DND-41 (cell line): ENCODE measurements at regions not wholly inside any gene's neighbourhood (a gene's known extent, or its start where the extent isn't known, plus 50 kb on each side); places are given as distances from the start of the nearest gene placed in this dataset.

Experiments used
- ATAC-seq: fragments of 200-7000 bp; cut with Tn5 transposase; 3 replicates; pipeline ENCODE4 v1.9.1; 2021; ENCODE audit warnings: low read depth; ENCODE audit not compliant: insufficient read depth
- DNase-seq: peaks from one replicate; pipeline ENCODE4 v3.0.0-alpha.2; 2020
- H2AFZ ChIP-seq: 2 replicates; pipeline ENCODE4 v1.6.0; 2012; ENCODE audit warnings: low read depth, low read length
- H3K27ac ChIP-seq: 2 replicates; pipeline ENCODE4 v1.5.1; 2012; ENCODE audit warnings: low read length, inconsistent platforms
- H3K27me3 ChIP-seq: fragments of 200-600 bp; sonication (generic); 2 replicates; pipeline ENCODE4 v1.6.0; 2012; ENCODE audit warnings: low read length, mild to moderate bottlenecking, inconsistent platforms; ENCODE audit not compliant: insufficient read depth, poor library complexity
- H3K36me3 ChIP-seq: 2 replicates; pipeline ENCODE4 v1.5.1; 2012; ENCODE audit warnings: low read length, inconsistent platforms; ENCODE audit not compliant: insufficient read depth
- H3K4me1 ChIP-seq: 2 replicates; pipeline ENCODE4 v1.5.1; 2012; ENCODE audit warnings: mild to moderate bottlenecking, low read length; ENCODE audit not compliant: insufficient read depth
- H3K4me2 ChIP-seq: 2 replicates; pipeline ENCODE4 v1.6.0; 2012; ENCODE audit warnings: mild to moderate bottlenecking, moderate library complexity, low read length, inconsistent platforms; ENCODE audit not compliant: insufficient read depth
- H3K4me3 ChIP-seq, 2 experiments: fragments of 200-600 bp in 1 of 2; shearing (Covaris generic) in 1 of 2; 2 replicates each; pipeline ENCODE4 v1.5.1; 2012 to 2016; ENCODE audit warnings: inconsistent platforms in 2 of 2, low read length in 2 of 2, mild to moderate bottlenecking in 2 of 2, low read depth in 1 of 2, moderate library complexity in 1 of 2
- H3K79me2 ChIP-seq: 2 replicates; pipeline ENCODE4 v1.6.0; 2012; ENCODE audit warnings: low read length, inconsistent platforms; ENCODE audit not compliant: insufficient read depth
- H3K9ac ChIP-seq: 2 replicates; pipeline ENCODE4 v1.6.0; 2012; ENCODE audit warnings: low read depth, mild to moderate bottlenecking, inconsistent platforms, low read length, moderate library complexity
- H3K9me3 ChIP-seq: 2 replicates; pipeline ENCODE4 v1.5.1; 2012; ENCODE audit warnings: low read length, moderate library complexity, mild to moderate bottlenecking, inconsistent platforms; ENCODE audit not compliant: insufficient read depth, severe bottlenecking
- H4K20me1 ChIP-seq: 2 replicates; pipeline ENCODE4 v1.6.0; 2012; ENCODE audit warnings: low read length; ENCODE audit not compliant: insufficient read depth
- CTCF ChIP-seq: IDR thresholded peaks from 2 replicates; pipeline ENCODE4 v1.5.1; 2012; ENCODE audit warnings: borderline replicate concordance, low read length, moderate library complexity, mild to moderate bottlenecking; ENCODE audit not compliant: poor library complexity, severe bottlenecking; ENCODE audit errors: extremely low read depth
- EZH2 ChIP-seq: IDR thresholded peaks from 3 replicates; pipeline ENCODE4 v1.6.1; 2012; ENCODE audit warnings: borderline replicate concordance, low read depth, mild to moderate bottlenecking, moderate library complexity, low read length, inconsistent platforms; ENCODE audit not compliant: severe bottlenecking

GRCh38 chr2:146131048-146131447, 1611.1 kb upstream of the ZEB2 start:
- Histone ChIP-seq H2AFZ (no peak overlapping the region), H3K9me3 (no peaks in the 10 kb centered on the region), H4K20me1 (no peaks in the 10 kb centered on the region), H3K4me2 (no peak overlapping the region), H3K9ac (no peak overlapping the region), H3K36me3 (no peaks in the 10 kb centered on the region), H3K27me3 (no peaks in the 10 kb centered on the region), H3K79me2 (no peaks in the 10 kb centered on the region), H3K4me1 (no peaks in the 10 kb centered on the region), H3K4me3 (no peak overlapping the region), H3K27ac (no peak overlapping the region)
- ATAC-seq: no peak
- no peak for DNase-seq
- TF ChIP-seq EZH2: no peak
- TF ChIP-seq CTCF: no peak

GRCh38 chr2:146130290-146130689, 1610.4 kb upstream of the ZEB2 start:
- H3K27ac ChIP-seq: no peak overlapping the region
- no peaks in the 10 kb centered on the region for H3K9me3 ChIP-seq
- H3K79me2 ChIP-seq: no peaks in the 10 kb centered on the region
- no peak overlapping the region for H3K9ac ChIP-seq
- DNase-seq (no peak), ATAC-seq (no peak)
- H3K4me2 ChIP-seq: no peak overlapping the region
- no peak overlapping the region for H2AFZ ChIP-seq
- TF ChIP-seq CTCF (no peak), EZH2 (no peak)
- H3K36me3 ChIP-seq: no peaks in the 10 kb centered on the region
- H4K20me1 ChIP-seq: no peaks in the 10 kb centered on the region
- H3K27me3 ChIP-seq: no peaks in the 10 kb centered on the region
- no peak overlapping the region for H3K4me3 ChIP-seq
- H3K4me1 ChIP-seq: no peaks in the 10 kb centered on the region

GRCh38 chr2:146129231-146129630, 1609.3 kb upstream of the ZEB2 start:
- TF ChIP-seq CTCF (no peak), EZH2 (no peak)
- H3K9ac ChIP-seq: no peak overlapping the region
- no peak overlapping the region for H2AFZ ChIP-seq
- no peaks in the 10 kb centered on the region for H3K27me3 ChIP-seq
- no peaks in the 10 kb centered on the region for H3K4me1 ChIP-seq
- ATAC-seq (no peak), DNase-seq (no peak)
- no peak overlapping the region for H3K27ac ChIP-seq
- no peak overlapping the region for H3K4me3 ChIP-seq
- no peaks in the 10 kb centered on the region for H3K36me3 ChIP-seq
- no peaks in the 10 kb centered on the region for H4K20me1 ChIP-seq
- no peak overlapping the region for H3K4me2 ChIP-seq
- no peaks in the 10 kb centered on the region for H3K9me3 ChIP-seq
- H3K79me2 ChIP-seq: no peaks in the 10 kb centered on the region

GRCh38 chr2:146128216-146128615, 1608.3 kb upstream of the ZEB2 start:
- H3K27me3 ChIP-seq: no peaks in the 10 kb centered on the region
- H3K9me3 ChIP-seq: no peaks in the 10 kb centered on the region
- ATAC-seq (no peak), DNase-seq (no peak)
- no peaks in the 10 kb centered on the region for H3K36me3 ChIP-seq
- no peak overlapping the region for H2AFZ ChIP-seq
- TF ChIP-seq EZH2: no peak
- TF ChIP-seq CTCF: no peak
- no peak overlapping the region for H3K4me2 ChIP-seq
- H4K20me1 ChIP-seq: no peaks in the 10 kb centered on the region
- no peak overlapping the region for H3K4me3 ChIP-seq
- no peaks in the 10 kb centered on the region for H3K4me1 ChIP-seq
- H3K9ac ChIP-seq: no peak overlapping the region
- H3K27ac ChIP-seq: no peak overlapping the region
- H3K79me2 ChIP-seq: no peaks in the 10 kb centered on the region
